Left cardiac atrium (tissue), 4 donors: ENCODE measurements at regions not wholly inside any gene's neighbourhood (a gene's known extent, or its start where the extent isn't known, plus 50 kb on each side); places are given as distances from the start of the nearest gene placed in this dataset.
"Not testable (repeated sequence)": the region's sequence is repeated elsewhere in the genome, so short reads cannot be mapped to it uniquely, and the experiment has no call there.

Experiments
- ATAC-seq, 2 donors: fragments of 200-7000 bp; cut with Tn5 transposase; one replicate each; pipeline ENCODE4 v1.9.1; 2020; ENCODE audit warnings: mild to moderate bottlenecking in 2 of 2, moderate library complexity in 2 of 2
- DNase-seq: peaks from one replicate; pipeline ENCODE4 v3.0.0-alpha.2; 2020
- intact Hi-C, 2 donors: fragments of 100-400 bp; cut with DNase I; formaldehyde crosslinking; loops; one replicate each; pipeline versions ENCODE4 v1.14.1 to v1.15.1; 2022 to 2023
- donor health status: DM: no; HTN: yes; CAD: no.
- donor health status: DM: no; HTN: yes; CAD: no; lungs with severe emphysema.
- donor health status: DM: yes; HTN: yes; CAD: no.
- donor health status: Dilated cardiomyopathy.

GRCh38 chr6:40892223-40892622 lies 146.8 kb downstream of the UNC5CL start:
- ATAC-seq, result no peak
- intact Hi-C loops, result loop anchor here in 1 of 2 donors (10.0 kb wide), 1 partner anchor 133 kb away; no protein-coding TSS in a partner anchor
- no peak for DNase-seq

- ATAC-seq (no peak), DNase-seq (no peak)
- intact Hi-C loops, result loop anchor here in 1 of 2 donors (10.0 kb wide), 1 partner anchor 133 kb away; no protein-coding TSS in a partner anchor
Measured at GRCh38 chr6:40891686-40892085, 147.3 kb downstream of the UNC5CL start.

- DNase-seq (no peak), ATAC-seq (no peak)
- intact Hi-C loops, result loop anchor here in 1 of 2 donors (10.0 kb wide), 1 partner anchor 134 kb away; no protein-coding TSS in a partner anchor
Measured at GRCh38 chr6:40891131-40891530, 147.9 kb downstream of the UNC5CL start.

- ATAC-seq (no peak), DNase-seq (no peak)
- intact Hi-C loops, result no loop called here
Measured at GRCh38 chr6:40889137-40889832, 149.7 kb downstream of the UNC5CL start.

GRCh38 chr6:40888456-40888990 lies 150.5 kb downstream of the UNC5CL start:
- DNase-seq (no peak), ATAC-seq (no peak)
- intact Hi-C loops, result no loop called here

- DNase-seq (no peak), ATAC-seq (no peak)
- intact Hi-C loops, result no loop called here
Measured at GRCh38 chr6:40887792-40888340, 151.2 kb downstream of the UNC5CL start.

- no peak for ATAC-seq
- DNase-seq, result no peak
- intact Hi-C loops, result no loop called here
Measured at GRCh38 chr6:40887079-40887791, 151.8 kb downstream of the UNC5CL start.

GRCh38 chr6:40885139-40885774 lies 153.8 kb downstream of the UNC5CL start:
- ATAC-seq (no peak), DNase-seq (no peak)
- intact Hi-C loops, result no loop called here

GRCh38 chr6:40882323-40882997 lies 156.6 kb downstream of the UNC5CL start:
- no peak for ATAC-seq
- no peak for DNase-seq
- intact Hi-C loops, result no loop called here

- no peak for DNase-seq
- ATAC-seq, result no peak
Measured at GRCh38 chr6:40881501-40881900, 157.5 kb downstream of the UNC5CL start.

GRCh38 chr6:40880906-40881305 lies 158.1 kb downstream of the UNC5CL start:
- ATAC-seq, result no peak
- DNase-seq, result no peak
- intact Hi-C loops, result no loop called here

More at GRCh38 chr6:40881501-40881900, 157.5 kb downstream of the UNC5CL start:
- intact Hi-C loops, result no loop called here

- ATAC-seq (no peak), DNase-seq (no peak)
- intact Hi-C loops, result no loop called here
Measured at GRCh38 chr6:40879169-40879568, 159.9 kb downstream of the UNC5CL start.

- intact Hi-C loops, result no loop called here
- ATAC-seq (no peak), DNase-seq (no peak)
Measured at GRCh38 chr6:40877362-40877761, 161.7 kb downstream of the UNC5CL start.

- intact Hi-C loops, result no loop called here
- DNase-seq (no peak), ATAC-seq (no peak)
Measured at GRCh38 chr6:40876336-40876735, 162.7 kb downstream of the UNC5CL start.

GRCh38 chr6:40874495-40874894 lies 164.5 kb downstream of the UNC5CL start:
- intact Hi-C loops, result no loop called here
- DNase-seq (no peak), ATAC-seq (no peak)

GRCh38 chr6:40871424-40871823 lies 167.6 kb downstream of the UNC5CL start:
- DNase-seq (no peak), ATAC-seq (no peak)
- intact Hi-C loops, result no loop called here

- intact Hi-C loops, DNase-seq, ATAC-seq: not testable (repeated sequence)
Measured at GRCh38 chr6:40868089-40868865, 170.7 kb downstream of the UNC5CL start.

GRCh38 chr6:40867527-40867926 lies 171.5 kb downstream of the UNC5CL start:
- DNase-seq, intact Hi-C loops, ATAC-seq: not testable (repeated sequence)
